Lung (tissue), 11 donors: ENCODE measurements at regions not wholly inside any gene's neighbourhood (a gene's known extent, or its start where the extent isn't known, plus 50 kb on each side); places are given as distances from the start of the nearest gene placed in this dataset.

ENCODE experiments used
- ATAC-seq: fragments of 200-7000 bp; cut with Tn5 transposase; one replicate; pipeline ENCODE4 v1.9.1; 2020; ENCODE audit warnings: moderate number of reproducible peaks; ENCODE audit not compliant: insufficient read depth, low FRiP score
- DNase-seq, 3 donors: peaks; one replicate each; pipeline ENCODE4 v3.0.0-alpha.2; 2013 to 2017
- H3K27ac ChIP-seq, 2 donors: one replicate each; pipeline ENCODE4 v1.5.1; 2013; ENCODE audit warnings: mild to moderate bottlenecking in 2 of 2, moderate library complexity in 2 of 2, control low read depth in 1 of 2, inconsistent platforms in 1 of 2, low read depth in 1 of 2, low read length in 1 of 2
- H3K27me3 ChIP-seq, 3 donors: one replicate each; pipeline ENCODE4 v1.5.1; 2013; ENCODE audit warnings: low read length in 2 of 3; ENCODE audit not compliant: control insufficient read depth in 3 of 3, insufficient read depth in 3 of 3
- H3K36me3 ChIP-seq, 4 donors: one replicate each; pipeline ENCODE4 v1.5.1; 2013; ENCODE audit warnings: low read length in 4 of 4, mild to moderate bottlenecking in 1 of 4, moderate library complexity in 1 of 4; ENCODE audit not compliant: control insufficient read depth in 4 of 4, insufficient read depth in 4 of 4
- H3K4me1 ChIP-seq, 5 donors: one replicate each; pipeline ENCODE4 v1.5.1; 2013; ENCODE audit warnings: low read length in 5 of 5, mild to moderate bottlenecking in 2 of 5, moderate library complexity in 1 of 5; ENCODE audit not compliant: control insufficient read depth in 5 of 5, insufficient read depth in 5 of 5
- H3K4me3 ChIP-seq: one replicate; pipeline ENCODE4 v1.5.1; 2013; ENCODE audit warnings: mild to moderate bottlenecking, control low read depth, moderate library complexity
- H3K9ac ChIP-seq, 2 donors: one replicate each; pipeline ENCODE4 v1.5.1; 2013; ENCODE audit warnings: low read length in 2 of 2, control low read depth in 1 of 2; ENCODE audit not compliant: insufficient read depth in 1 of 2
- H3K9me3 ChIP-seq, 4 donors: one replicate each; pipeline ENCODE4 v1.5.1; 2013; ENCODE audit warnings: low read length in 3 of 4, mild to moderate bottlenecking in 1 of 4, moderate library complexity in 1 of 4; ENCODE audit not compliant: control insufficient read depth in 4 of 4, insufficient read depth in 3 of 4
- WGBS, 2 donors: extraction: QIAGEN DNeasy Blood & Tissue Kit; methylation state at CpG; one replicate each; pipeline ENCODE4 v1.1.7; 2013; 5-methylcytosine and 5-hydroxymethylcytosine counted together
- TF ChIP-seq, protein P1 (sequence below): IDR thresholded peaks from 2 replicates; pipeline ENCODE4 v1.5.1; 2012; ENCODE audit warnings: mild to moderate bottlenecking; ENCODE audit errors: control extremely low read depth, extremely low read depth
- donor health status: control.
- donor health status: control.
- donor health status: Bipolar disorder and iron deficiency.
- donor health status: healthy.
- donor health status: DM: yes; HTN: yes; CAD: no.

GRCh38 chr1:59012378-59012777, 228.5 kb upstream of the JUN start:
- Histone ChIP-seq H3K27ac (no peak overlapping the region), H3K27me3 (no peaks in the 10 kb centered on the region), H3K4me3 (no peak overlapping the region), H3K36me3 (no peaks in the 10 kb centered on the region), H3K4me1 (peaks cover 0 to 16% (median 3%) of the 10 kb centered on the region in 5 donors), H3K9me3 (no peaks in the 10 kb centered on the region), H3K9ac (no peak overlapping the region)
- WGBS, 2 donors: 96 to 97% methylated on average over 3 of the region's 3 CpGs
- ATAC-seq: no peak
- DNase-seq: no peak
- TF ChIP-seq, protein P1, sequence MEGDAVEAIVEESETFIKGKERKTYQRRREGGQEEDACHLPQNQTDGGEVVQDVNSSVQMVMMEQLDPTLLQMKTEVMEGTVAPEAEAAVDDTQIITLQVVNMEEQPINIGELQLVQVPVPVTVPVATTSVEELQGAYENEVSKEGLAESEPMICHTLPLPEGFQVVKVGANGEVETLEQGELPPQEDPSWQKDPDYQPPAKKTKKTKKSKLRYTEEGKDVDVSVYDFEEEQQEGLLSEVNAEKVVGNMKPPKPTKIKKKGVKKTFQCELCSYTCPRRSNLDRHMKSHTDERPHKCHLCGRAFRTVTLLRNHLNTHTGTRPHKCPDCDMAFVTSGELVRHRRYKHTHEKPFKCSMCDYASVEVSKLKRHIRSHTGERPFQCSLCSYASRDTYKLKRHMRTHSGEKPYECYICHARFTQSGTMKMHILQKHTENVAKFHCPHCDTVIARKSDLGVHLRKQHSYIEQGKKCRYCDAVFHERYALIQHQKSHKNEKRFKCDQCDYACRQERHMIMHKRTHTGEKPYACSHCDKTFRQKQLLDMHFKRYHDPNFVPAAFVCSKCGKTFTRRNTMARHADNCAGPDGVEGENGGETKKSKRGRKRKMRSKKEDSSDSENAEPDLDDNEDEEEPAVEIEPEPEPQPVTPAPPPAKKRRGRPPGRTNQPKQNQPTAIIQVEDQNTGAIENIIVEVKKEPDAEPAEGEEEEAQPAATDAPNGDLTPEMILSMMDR: no peak

- ATAC-seq (no peak), DNase-seq (peak; percentile 60 to 79 (median 78))
- H3K4me3 ChIP-seq: no peak overlapping the region
- peaks cover 0 to 16% (median 3%) of the 10 kb centered on the region in 5 donors for H3K4me1 ChIP-seq
- no peaks in the 10 kb centered on the region for H3K9me3 ChIP-seq
- no peaks in the 10 kb centered on the region for H3K36me3 ChIP-seq
- peak overlapping the region; percentile 74 to 76 for H3K27ac ChIP-seq
- H3K27me3 ChIP-seq: no peaks in the 10 kb centered on the region
- H3K9ac ChIP-seq: peak overlapping the region in 1 of 2 donors; percentile 80
- TF ChIP-seq, protein P1: no peak
- 33 to 42% methylated on average over 16 of the region's 16 CpGs for WGBS, 2 donors
Measured at GRCh38 chr1:59013276-59013927, 229.6 kb upstream of the JUN start.

DNA sequence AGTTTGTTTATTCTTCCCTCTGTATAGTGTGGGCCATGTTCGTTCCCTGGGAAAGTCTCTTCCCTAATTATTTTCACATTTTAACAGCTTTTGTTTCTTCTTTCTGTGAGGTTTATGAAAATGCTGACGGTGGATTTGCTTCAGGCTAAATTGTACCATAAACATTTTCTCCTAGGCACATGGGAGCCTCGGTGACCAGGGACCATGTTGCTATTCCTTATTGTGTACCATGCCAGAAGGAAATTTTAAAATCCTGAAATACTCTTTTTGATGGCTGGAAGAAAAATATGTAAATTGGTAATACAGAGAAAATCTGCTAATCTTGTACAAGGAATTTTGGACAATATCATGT, 230.1 kb upstream of the JUN start:
- no peak for DNase-seq
- H3K27ac ChIP-seq: no peak overlapping the region
- no peak for ATAC-seq
- H3K4me3 ChIP-seq: no peak overlapping the region
- peaks cover 0 to 16% (median 3%) of the 10 kb centered on the region in 5 donors for H3K4me1 ChIP-seq
- peaks cover 0 to 2% (median 0%) of the 10 kb centered on the region in 4 donors for H3K9me3 ChIP-seq
- 47 to 69% methylated on average over 3 of the region's 3 CpGs for WGBS, 2 donors
- peak overlapping the region in 1 of 2 donors; percentile 80 for H3K9ac ChIP-seq
- TF ChIP-seq, protein P1: no peak
- no peaks in the 10 kb centered on the region for H3K27me3 ChIP-seq
- no peaks in the 10 kb centered on the region for H3K36me3 ChIP-seq

DNA sequence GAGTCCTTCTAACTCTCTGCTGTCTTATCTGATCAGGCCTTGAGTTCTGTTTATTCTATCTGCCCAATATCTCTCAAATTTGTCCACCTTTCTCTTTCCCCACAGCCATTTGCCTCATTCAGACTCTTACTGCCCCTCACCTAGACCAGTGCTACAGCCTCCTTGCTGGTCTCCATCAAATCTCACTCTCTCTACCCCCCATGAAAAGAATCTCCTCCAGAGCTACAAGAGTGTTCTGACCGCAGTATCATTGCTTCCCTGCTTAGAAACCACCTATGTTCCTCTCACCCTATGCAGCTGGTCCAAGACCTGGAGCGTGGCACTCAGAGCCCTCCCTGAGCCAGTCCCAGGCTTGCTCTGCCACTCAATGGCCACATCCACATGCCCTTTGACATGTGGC, 231.0 kb upstream of the JUN start:
- ATAC-seq (no peak), DNase-seq (no peak)
- WGBS, 2 donors: 97 to 100% methylated on average over 2 of the region's 2 CpGs
- Histone ChIP-seq H3K36me3 (no peaks in the 10 kb centered on the region), H3K9ac (no peak overlapping the region), H3K27me3 (no peaks in the 10 kb centered on the region), H3K4me1 (peaks cover 0 to 16% (median 3%) of the 10 kb centered on the region in 5 donors), H3K9me3 (peaks cover 0 to 2% (median 0%) of the 10 kb centered on the region in 4 donors), H3K4me3 (no peak overlapping the region), H3K27ac (no peak overlapping the region)
- TF ChIP-seq, protein P1: no peak
